PC-9 (cell line): ENCODE measurements at regions not wholly inside any gene's neighbourhood (a gene's known extent, or its start where the extent isn't known, plus 50 kb on each side); places are given as distances from the start of the nearest gene placed in this dataset.
A peak's percentile ranks its signal among the peaks of the same experiment; 100 is the strongest.

Source experiments
- BruUV-seq: library from RNA; stranded (reverse); fragments of 400-500 nt; replicated peaks from 2 replicates; lab custom pipeline; 2021; lab: Mats Ljungman, UMichigan
- CTCF ChIA-PET: fragments of 300-600 bp; sonication (Branson Sonifier 250); formaldehyde crosslinking; loops from one replicate; lab custom pipeline; 2022; ENCODE audit warnings: antibody characterized with exemption; lab: Charles Lee
- POLR2A ChIA-PET: fragments of 300-600 bp; sonication (Branson Sonifier 250); formaldehyde crosslinking; loops from one replicate; lab custom pipeline; 2022; ENCODE audit warnings: antibody characterized with exemption; ENCODE audit not compliant: unreplicated experiment; lab: Charles Lee
- DNase-seq, 2 experiments: peaks; one replicate each; pipeline versions ENCODE4 v3.0.0 to v3.0.0-alpha.2; 2015 to 2022; ENCODE audit warnings: mixed read lengths in 1 of 2
- H2AFZ ChIP-seq: fragments of 200-600 bp; sonication (generic); 2 replicates; pipeline ENCODE4 v1.8.1; 2017; ENCODE audit warnings: antibody characterized with exemption
- H3F3A ChIP-seq: fragments of 200-600 bp; sonication (generic); 2 replicates; pipeline ENCODE4 v1.8.1; 2017; ENCODE audit warnings: antibody characterized with exemption, mild to moderate bottlenecking, low read depth; ENCODE audit not compliant: insufficient read depth
- H3K27ac ChIP-seq: fragments of 200-600 bp; sonication (generic); 2 replicates; pipeline ENCODE4 v1.6.1; 2016; ENCODE audit warnings: mixed run types
- H3K27me3 ChIP-seq: fragments of 200-600 bp; sonication (generic); 2 replicates; pipeline ENCODE4 v1.6.1; 2016; ENCODE audit warnings: low read depth, mixed run types; ENCODE audit not compliant: insufficient read depth
- H3K36me3 ChIP-seq: fragments of 200-600 bp; sonication (generic); 2 replicates; pipeline ENCODE4 v1.6.1; 2016; ENCODE audit warnings: low read depth, mixed run types
- H3K4me1 ChIP-seq: fragments of 200-600 bp; sonication (generic); replicated peaks from 2 replicates; pipeline ENCODE4 v1.6.1; 2016; ENCODE audit warnings: mixed run types; ENCODE audit not compliant: insufficient read depth
- H3K4me2 ChIP-seq: fragments of 200-600 bp; sonication (generic); 2 replicates; pipeline ENCODE4 v1.6.1; 2017; ENCODE audit warnings: mixed run types
- H3K4me3 ChIP-seq: fragments of 200-600 bp; sonication (generic); 2 replicates; pipeline ENCODE4 v1.6.1; 2016; ENCODE audit warnings: mixed run types
- H3K79me2 ChIP-seq: fragments of 200-600 bp; sonication (generic); 2 replicates; pipeline ENCODE4 v1.6.1; 2017; ENCODE audit warnings: low read depth, mixed run types
- H3K9me2 ChIP-seq: fragments of 200-600 bp; sonication (generic); 2 replicates; pipeline ENCODE4 v1.8.1; 2017; ENCODE audit warnings: mild to moderate bottlenecking; ENCODE audit not compliant: insufficient read depth
- H3K9me3 ChIP-seq: fragments of 200-600 bp; sonication (generic); 2 replicates; pipeline ENCODE4 v1.8.1; 2016; ENCODE audit warnings: low read depth; ENCODE audit not compliant: insufficient read depth
- H4K20me1 ChIP-seq: fragments of 200-600 bp; sonication (generic); 2 replicates; pipeline ENCODE4 v1.8.1; 2017; ENCODE audit not compliant: insufficient read depth
- CTCF ChIP-seq: fragments of 200-600 bp; sonication (generic); conservative IDR thresholded peaks from 2 replicates; pipeline ENCODE4 v1.6.1; 2017; ENCODE audit warnings: mixed run types, antibody characterized with exemption, mild to moderate bottlenecking, moderate library complexity
- EZH2 ChIP-seq: fragments of 200-600 bp; sonication (generic); IDR thresholded peaks from 2 replicates; pipeline ENCODE4 v1.8.0; 2017; ENCODE audit warnings: antibody characterized with exemption, low read depth
- intact Hi-C: fragments of 100-400 bp; cut with micrococcal nuclease; formaldehyde crosslinking; loops from one replicate; pipeline ENCODE4 v1.10.0; 2022; ENCODE audit not compliant: unreplicated experiment

GRCh38 chr4:184891816-184892397, 66.1 kb upstream of the ACSL1 start:
- Histone ChIP-seq H3K27ac (no peak overlapping the region), H3K4me3 (no peak overlapping the region), H3K27me3 (no peaks in the 10 kb centered on the region), H3K79me2 (no peaks in the 10 kb centered on the region), H3K4me2 (no peak overlapping the region), H3F3A (peaks cover 22% of the 10 kb centered on the region), H3K36me3 (no peaks in the 10 kb centered on the region), H2AFZ (no peak overlapping the region), H3K9me3 (no peaks in the 10 kb centered on the region), H4K20me1 (no peaks in the 10 kb centered on the region), H3K9me2 (no peaks in the 10 kb centered on the region), H3K4me1 (peaks cover 39% of the 10 kb centered on the region)
- no TSS peak for BruUV-seq
- no peak for DNase-seq
- intact Hi-C loops, result loop anchor here (10.0 kb wide), 1 partner anchor 67 kb away; the partner anchor contains the start of gene ACSL1
- POLR2A ChIA-PET, result no interaction called here
- TF ChIP-seq EZH2 (no peak), CTCF (no peak)
- CTCF ChIA-PET, result no interaction called here

DNA sequence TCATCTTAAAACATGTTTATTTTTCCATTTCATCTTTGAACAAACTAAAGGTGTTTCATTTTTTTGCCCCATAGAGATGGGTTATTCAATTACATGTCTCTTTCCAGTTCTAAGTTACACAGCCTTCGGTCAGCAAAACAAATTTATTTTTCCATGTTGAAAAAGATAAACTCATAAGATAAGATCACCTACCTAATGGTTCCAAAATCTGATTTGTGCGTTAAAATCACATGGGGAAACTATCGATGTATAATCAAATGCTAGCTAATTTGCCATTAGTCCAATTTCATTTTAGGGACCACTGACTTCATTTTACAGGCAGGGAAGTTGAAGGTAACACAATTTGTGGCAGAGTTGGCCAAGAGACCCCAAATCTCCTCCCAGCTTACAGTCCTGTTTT, 67.2 kb upstream of the ACSL1 start:
- H3K79me2 ChIP-seq, result no peaks in the 10 kb centered on the region
- ChIA-PET CTCF (no interaction called here), POLR2A (no interaction called here)
- no peak overlapping the region for H2AFZ ChIP-seq
- no peak for TF ChIP-seq EZH2
- no peak for TF ChIP-seq CTCF
- H3K9me2 ChIP-seq, result no peaks in the 10 kb centered on the region
- intact Hi-C loops, result loop anchor here (10.0 kb wide), 1 partner anchor 68 kb away; the partner anchor contains the start of gene ACSL1
- H3K9me3 ChIP-seq, result no peaks in the 10 kb centered on the region
- peaks cover 40% of the 10 kb centered on the region for H3K4me1 ChIP-seq
- peak overlapping the region; percentile 92 for H3K27ac ChIP-seq
- no peak for DNase-seq
- no peak overlapping the region; the same call in 1 of the 2 replicates for H3K4me2 ChIP-seq
- peaks cover 22% of the 10 kb centered on the region for H3F3A ChIP-seq
- H3K36me3 ChIP-seq, result no peaks in the 10 kb centered on the region
- no peaks in the 10 kb centered on the region for H4K20me1 ChIP-seq
- no peak overlapping the region for H3K4me3 ChIP-seq
- BruUV-seq, result no TSS peak
- H3K27me3 ChIP-seq, result no peaks in the 10 kb centered on the region

DNA sequence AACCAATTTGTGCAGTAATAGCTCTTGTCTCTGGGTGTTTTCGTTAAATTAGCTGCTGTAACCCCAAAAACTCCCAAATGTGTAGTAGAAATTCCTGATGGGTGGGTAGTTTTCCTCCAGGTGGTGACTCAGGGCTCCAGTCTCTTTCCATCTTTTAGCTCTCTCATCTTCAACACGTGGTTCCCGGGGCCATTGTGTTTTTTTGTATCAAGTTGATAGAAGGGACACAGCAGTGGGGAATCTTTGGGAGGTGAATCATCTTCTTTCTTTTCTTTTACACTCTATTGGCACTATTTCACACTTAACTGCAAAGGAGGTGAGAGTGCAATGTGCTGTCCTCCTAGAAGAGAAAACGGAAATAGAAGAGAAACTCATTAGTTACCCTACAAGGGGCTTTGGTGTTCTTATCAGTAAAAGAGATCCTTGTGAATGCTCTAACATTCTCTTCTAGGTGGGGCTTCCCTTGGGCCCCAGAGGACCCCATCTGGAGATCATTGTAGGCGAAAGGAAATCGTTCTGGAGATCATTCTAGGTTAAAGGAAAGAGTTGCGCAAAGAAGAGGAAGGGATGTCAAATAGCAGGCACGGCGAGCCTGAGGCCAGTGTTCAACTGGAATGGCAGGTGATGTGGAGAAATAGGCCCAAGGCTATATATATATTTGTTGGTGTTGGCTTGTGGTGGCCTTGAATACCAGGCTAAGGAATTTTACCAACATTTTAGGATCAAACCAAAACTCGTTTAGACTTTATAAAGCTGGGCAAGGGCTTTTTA, 68.2 kb upstream of the ACSL1 start:
- intact Hi-C loops, result loop anchor here (10.0 kb wide), 1 partner anchor 69 kb away; the partner anchor contains the start of gene ACSL1
- Histone ChIP-seq H3K27me3 (no peaks in the 10 kb centered on the region), H3K27ac (peak overlapping the region; percentile 92), H3F3A (peaks cover 25% of the 10 kb centered on the region), H3K4me3 (peak overlapping the region; percentile 42; the same call in 1 of the 2 replicates), H3K9me3 (no peaks in the 10 kb centered on the region), H3K79me2 (no peaks in the 10 kb centered on the region), H3K9me2 (no peaks in the 10 kb centered on the region), H3K36me3 (no peaks in the 10 kb centered on the region), H3K4me2 (peak overlapping the region; percentile 78), H3K4me1 (peaks cover 48% of the 10 kb centered on the region), H2AFZ (peak overlapping the region; percentile 60), H4K20me1 (no peaks in the 10 kb centered on the region)
- CTCF ChIA-PET, result no interaction called here
- POLR2A ChIA-PET, result no interaction called here
- DNase-seq, result peak; percentile 54 to 85
- no peak for TF ChIP-seq CTCF
- no peak for TF ChIP-seq EZH2
- BruUV-seq, result no TSS peak
